ENCODE measurements at regions not wholly inside any gene's neighbourhood (a gene's known extent, or its start where the extent isn't known, plus 50 kb on each side); places are given as distances from the start of the nearest gene placed in this dataset.

DNA sequence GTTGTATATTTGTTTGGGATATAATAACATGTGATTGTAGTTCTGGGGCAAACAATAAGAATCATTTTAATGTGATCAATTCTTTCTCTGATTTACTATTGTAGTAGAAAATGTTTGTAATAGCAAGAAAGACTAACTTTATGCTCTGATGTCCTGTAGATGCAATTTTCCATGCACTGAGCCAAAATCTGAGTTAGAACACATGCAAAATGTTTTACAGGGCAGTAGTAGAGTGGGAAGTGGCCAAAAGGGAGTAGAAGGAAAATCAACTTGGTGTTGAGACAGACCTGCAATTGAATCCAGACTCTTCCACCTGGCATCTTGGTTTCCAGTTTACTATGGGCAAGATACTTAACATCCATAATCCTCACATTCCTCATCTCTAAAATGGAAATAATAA, 93.5 kb upstream of the BMP5 start:
- TF ChIP-seq, protein P1, sequence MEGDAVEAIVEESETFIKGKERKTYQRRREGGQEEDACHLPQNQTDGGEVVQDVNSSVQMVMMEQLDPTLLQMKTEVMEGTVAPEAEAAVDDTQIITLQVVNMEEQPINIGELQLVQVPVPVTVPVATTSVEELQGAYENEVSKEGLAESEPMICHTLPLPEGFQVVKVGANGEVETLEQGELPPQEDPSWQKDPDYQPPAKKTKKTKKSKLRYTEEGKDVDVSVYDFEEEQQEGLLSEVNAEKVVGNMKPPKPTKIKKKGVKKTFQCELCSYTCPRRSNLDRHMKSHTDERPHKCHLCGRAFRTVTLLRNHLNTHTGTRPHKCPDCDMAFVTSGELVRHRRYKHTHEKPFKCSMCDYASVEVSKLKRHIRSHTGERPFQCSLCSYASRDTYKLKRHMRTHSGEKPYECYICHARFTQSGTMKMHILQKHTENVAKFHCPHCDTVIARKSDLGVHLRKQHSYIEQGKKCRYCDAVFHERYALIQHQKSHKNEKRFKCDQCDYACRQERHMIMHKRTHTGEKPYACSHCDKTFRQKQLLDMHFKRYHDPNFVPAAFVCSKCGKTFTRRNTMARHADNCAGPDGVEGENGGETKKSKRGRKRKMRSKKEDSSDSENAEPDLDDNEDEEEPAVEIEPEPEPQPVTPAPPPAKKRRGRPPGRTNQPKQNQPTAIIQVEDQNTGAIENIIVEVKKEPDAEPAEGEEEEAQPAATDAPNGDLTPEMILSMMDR (IDR thresholded peaks at IDR 0.05; ENCODE audit: extremely low read depth, insufficient read depth, missing control alignments) = no peak
- in situ Hi-C loops (cut with MboI; ENCODE audit: low pct_unique_long_range_greater_than_20kb, low sequenced_read_pairs, unreplicated experiment) = no loop called here
- no peak for DNase-seq (ENCODE audit: low spot score)

DNA sequence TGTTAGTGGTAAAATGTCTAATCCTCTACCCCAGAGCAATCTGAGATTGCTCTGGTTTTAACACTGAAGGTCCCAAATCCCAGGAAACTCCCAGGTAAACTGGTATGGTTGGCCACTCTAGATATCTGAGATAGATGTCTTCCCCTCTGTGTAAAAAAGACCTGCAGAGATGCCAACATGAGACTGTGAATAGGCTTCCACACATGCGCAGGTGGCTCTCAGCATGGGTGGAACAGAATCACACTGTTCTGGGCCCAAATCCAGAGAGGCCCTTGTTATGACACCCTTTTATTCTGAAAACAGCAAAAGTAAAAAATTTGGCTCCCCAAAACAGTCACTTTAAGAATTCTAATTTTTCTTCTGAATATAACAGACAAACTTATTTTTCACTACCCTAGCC, 88.7 kb upstream of the BMP5 start:
- in situ Hi-C loops (cut with MboI; ENCODE audit: low pct_unique_long_range_greater_than_20kb, low sequenced_read_pairs, unreplicated experiment) = no loop called here
- no peak for DNase-seq (ENCODE audit: low spot score)
- TF ChIP-seq, protein P1 (IDR thresholded peaks at IDR 0.05; ENCODE audit: extremely low read depth, insufficient read depth, missing control alignments) = no peak

DNA sequence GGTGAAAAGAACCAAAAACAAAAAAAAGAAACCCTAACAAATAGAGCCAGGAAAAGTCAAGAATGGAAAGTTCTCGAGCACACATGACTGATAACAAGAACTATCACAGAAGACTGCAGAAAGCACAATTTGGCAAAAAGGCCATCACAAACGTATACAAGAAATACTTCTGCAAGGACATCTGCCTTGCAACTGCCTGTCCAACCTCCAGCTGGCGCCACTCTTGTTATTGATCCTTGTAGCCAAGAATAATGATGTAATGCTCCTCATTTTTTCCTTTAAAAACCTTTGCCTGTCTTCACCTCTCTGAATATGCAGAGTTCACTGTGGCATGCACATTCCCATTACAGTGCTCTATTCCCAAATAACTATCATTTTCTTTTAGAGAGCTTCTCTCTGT, 87.9 kb upstream of the BMP5 start:
- in situ Hi-C loops (cut with MboI; ENCODE audit: low pct_unique_long_range_greater_than_20kb, low sequenced_read_pairs, unreplicated experiment) = no loop called here
- TF ChIP-seq, protein P1 (IDR thresholded peaks at IDR 0.05; ENCODE audit: extremely low read depth, insufficient read depth, missing control alignments) = peak; percentile 6
- no peak for DNase-seq (ENCODE audit: low spot score)

DNA sequence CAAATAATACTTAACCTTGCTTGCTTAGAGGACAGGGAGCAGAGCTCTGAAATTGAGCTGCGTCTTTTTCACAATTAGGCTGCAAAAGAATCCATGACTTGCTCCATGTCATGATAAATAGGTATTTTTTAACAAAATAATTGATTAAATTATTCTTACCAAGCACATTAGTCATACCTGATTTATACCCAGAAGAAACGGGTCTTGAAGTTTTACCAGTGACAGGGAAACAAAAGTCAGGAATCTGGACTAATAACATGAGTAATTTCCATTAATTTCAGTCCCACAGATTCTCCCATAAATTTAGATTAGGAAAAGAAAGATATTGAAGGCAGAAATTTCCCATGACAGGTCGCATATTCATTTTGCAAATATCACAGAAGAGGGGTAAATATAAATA, 85.0 kb upstream of the BMP5 start:
- in situ Hi-C loops (cut with MboI; ENCODE audit: low pct_unique_long_range_greater_than_20kb, low sequenced_read_pairs, unreplicated experiment) = no loop called here
- DNase-seq (ENCODE audit: low spot score) = no peak
- TF ChIP-seq, protein P1 (IDR thresholded peaks at IDR 0.05; ENCODE audit: extremely low read depth, insufficient read depth, missing control alignments) = no peak

DNA sequence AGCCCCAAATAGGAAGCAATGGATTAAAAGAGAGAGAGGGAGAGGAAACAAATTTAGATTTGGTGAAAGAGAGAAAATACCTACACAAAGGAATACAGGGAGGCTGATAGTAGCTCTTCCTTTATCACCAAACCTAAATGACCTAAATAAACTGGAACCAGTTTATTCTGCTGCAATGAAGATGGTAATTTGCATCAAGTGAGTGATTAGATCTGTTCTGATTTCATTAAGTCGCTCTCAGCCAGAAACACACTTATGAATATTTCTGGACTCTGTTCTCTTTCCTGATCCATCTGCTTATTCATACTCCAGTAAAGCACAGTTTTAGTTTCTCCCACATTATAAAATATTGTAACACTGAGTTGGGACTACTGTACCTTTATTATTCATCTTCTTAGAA, 83.4 kb upstream of the BMP5 start:
- DNase-seq (ENCODE audit: low spot score) = no peak
- in situ Hi-C loops (cut with MboI; ENCODE audit: low pct_unique_long_range_greater_than_20kb, low sequenced_read_pairs, unreplicated experiment) = no loop called here
- TF ChIP-seq, protein P1 (IDR thresholded peaks at IDR 0.05; ENCODE audit: extremely low read depth, insufficient read depth, missing control alignments) = no peak

DNA sequence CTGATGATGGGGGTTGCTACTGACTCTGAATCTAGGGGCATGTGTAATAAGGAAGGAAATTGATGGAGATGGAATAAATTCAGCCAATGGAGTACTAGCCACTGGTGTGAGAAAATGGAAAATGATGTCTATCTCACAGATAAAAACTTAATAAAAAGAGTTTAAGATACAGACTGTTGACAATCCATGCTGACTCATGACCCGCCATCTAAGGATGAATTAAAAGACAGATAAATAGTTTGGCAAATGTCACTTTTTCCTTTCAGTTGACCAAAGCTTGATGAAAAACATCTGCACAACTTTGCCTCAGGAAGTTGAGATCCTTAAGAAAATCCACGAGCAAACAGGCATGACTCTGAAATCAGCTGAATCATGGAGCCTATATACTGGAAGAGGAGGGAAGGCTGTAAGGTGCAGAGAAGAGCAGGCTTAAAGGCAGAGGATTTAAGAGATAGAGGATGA, 82.6 kb upstream of the BMP5 start:
- in situ Hi-C loops (cut with MboI; ENCODE audit: low pct_unique_long_range_greater_than_20kb, low sequenced_read_pairs, unreplicated experiment) = no loop called here
- TF ChIP-seq, protein P1 (IDR thresholded peaks at IDR 0.05; ENCODE audit: extremely low read depth, insufficient read depth, missing control alignments) = no peak
- no peak for DNase-seq (ENCODE audit: low spot score)

DNA sequence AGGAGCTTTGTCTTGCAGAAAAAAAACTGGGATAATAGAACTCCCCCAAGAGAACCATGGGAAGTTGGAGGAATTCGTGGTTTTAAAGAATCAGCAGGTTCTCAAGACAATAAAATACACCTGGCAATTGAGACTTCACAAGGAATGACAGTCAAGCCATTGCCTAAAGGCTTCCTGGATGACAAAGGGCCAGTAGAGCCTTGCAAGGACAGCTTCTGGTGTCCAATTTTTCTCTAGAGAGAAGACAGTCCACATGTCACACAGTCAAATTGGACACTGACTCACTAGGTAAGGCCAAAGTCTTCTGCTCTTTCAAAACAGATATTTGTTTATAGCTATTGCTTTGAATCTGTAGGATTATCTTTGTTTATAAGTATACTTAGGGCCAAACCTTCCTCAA, 80.3 kb upstream of the BMP5 start:
- in situ Hi-C loops (cut with MboI; ENCODE audit: low pct_unique_long_range_greater_than_20kb, low sequenced_read_pairs, unreplicated experiment) = no loop called here
- DNase-seq (ENCODE audit: low spot score) = no peak
- TF ChIP-seq, protein P1 (IDR thresholded peaks at IDR 0.05; ENCODE audit: extremely low read depth, insufficient read depth, missing control alignments) = no peak

Measured in GM13977 (cell line).